ENCODE measurements at regions not wholly inside any gene's neighbourhood (a gene's known extent, or its start where the extent isn't known, plus 50 kb on each side); places are given as distances from the start of the nearest gene placed in this dataset.

GRCh38 chr13:39942552-39943273 is 287.3 kb downstream of the COG6 start:
- Histone ChIP-seq H3K9me3 (ENCODE audit: control insufficient read depth, low read depth, low read length) (no peaks in the 10 kb centered on the region), H3K9ac (ENCODE audit: low read length) (no peak overlapping the region), H3K36me3 (ENCODE audit: control insufficient read depth, low read depth, low read length) (no peaks in the 10 kb centered on the region), H3K27ac (ENCODE audit: low read length) (no peak overlapping the region), H3K4me1 (ENCODE audit: control insufficient read depth, low read depth, low read length) (peaks cover 11% of the 10 kb centered on the region), H3K4me3 (ENCODE audit: low read length) (no peak overlapping the region), H3K27me3 (ENCODE audit: control insufficient read depth, insufficient read depth, low read length) (peaks cover 8% of the 10 kb centered on the region)

GRCh38 chr13:39943711-39944110 is 288.2 kb downstream of the COG6 start:
- Histone ChIP-seq H3K27ac (ENCODE audit: low read length) (no peak overlapping the region), H3K27me3 (ENCODE audit: control insufficient read depth, insufficient read depth, low read length) (peaks cover 8% of the 10 kb centered on the region), H3K9ac (ENCODE audit: low read length) (no peak overlapping the region), H3K36me3 (ENCODE audit: control insufficient read depth, low read depth, low read length) (no peaks in the 10 kb centered on the region), H3K4me3 (ENCODE audit: low read length) (no peak overlapping the region), H3K9me3 (ENCODE audit: control insufficient read depth, low read depth, low read length) (no peaks in the 10 kb centered on the region), H3K4me1 (ENCODE audit: control insufficient read depth, low read depth, low read length) (peaks cover 11% of the 10 kb centered on the region)

GRCh38 chr13:39945226-39945625 is 289.8 kb downstream of the COG6 start:
- Histone ChIP-seq H3K36me3 (ENCODE audit: control insufficient read depth, low read depth, low read length) (no peaks in the 10 kb centered on the region), H3K4me3 (ENCODE audit: low read length) (no peak overlapping the region), H3K27me3 (ENCODE audit: control insufficient read depth, insufficient read depth, low read length) (peaks cover 8% of the 10 kb centered on the region), H3K9ac (ENCODE audit: low read length) (no peak overlapping the region), H3K4me1 (ENCODE audit: control insufficient read depth, low read depth, low read length) (peaks cover 11% of the 10 kb centered on the region), H3K27ac (ENCODE audit: low read length) (no peak overlapping the region), H3K9me3 (ENCODE audit: control insufficient read depth, low read depth, low read length) (no peaks in the 10 kb centered on the region)

- H3K9me3 ChIP-seq (ENCODE audit: control insufficient read depth, low read depth, low read length), result no peaks in the 10 kb centered on the region
- H3K4me3 ChIP-seq (ENCODE audit: low read length), result no peak overlapping the region
- no peak overlapping the region for H3K27ac ChIP-seq (ENCODE audit: low read length)
- H3K9ac ChIP-seq (ENCODE audit: low read length), result no peak overlapping the region
- H3K27me3 ChIP-seq (ENCODE audit: control insufficient read depth, insufficient read depth, low read length), result peaks cover 3% of the 10 kb centered on the region
- no peaks in the 10 kb centered on the region for H3K36me3 ChIP-seq (ENCODE audit: control insufficient read depth, low read depth, low read length)
- H3K4me1 ChIP-seq (ENCODE audit: control insufficient read depth, low read depth, low read length), result peaks cover 3% of the 10 kb centered on the region
Measured at GRCh38 chr13:39946769-39947168, 291.3 kb downstream of the COG6 start.

GRCh38 chr13:39951301-39951700 is 295.8 kb downstream of the COG6 start:
- Histone ChIP-seq H3K9me3 (ENCODE audit: control insufficient read depth, low read depth, low read length) (no peaks in the 10 kb centered on the region), H3K9ac (ENCODE audit: low read length) (no peak overlapping the region), H3K27ac (ENCODE audit: low read length) (peak overlapping the region; percentile 36), H3K36me3 (ENCODE audit: control insufficient read depth, low read depth, low read length) (no peaks in the 10 kb centered on the region), H3K27me3 (ENCODE audit: control insufficient read depth, insufficient read depth, low read length) (no peaks in the 10 kb centered on the region), H3K4me3 (ENCODE audit: low read length) (no peak overlapping the region), H3K4me1 (ENCODE audit: control insufficient read depth, low read depth, low read length) (peaks cover 7% of the 10 kb centered on the region)

GRCh38 chr13:39952249-39953233 is 297.1 kb downstream of the COG6 start:
- Histone ChIP-seq H3K27ac (ENCODE audit: low read length) (peak overlapping the region; percentile 50), H3K36me3 (ENCODE audit: control insufficient read depth, low read depth, low read length) (no peaks in the 10 kb centered on the region), H3K9ac (ENCODE audit: low read length) (no peak overlapping the region), H3K4me3 (ENCODE audit: low read length) (no peak overlapping the region), H3K27me3 (ENCODE audit: control insufficient read depth, insufficient read depth, low read length) (no peaks in the 10 kb centered on the region), H3K9me3 (ENCODE audit: control insufficient read depth, low read depth, low read length) (no peaks in the 10 kb centered on the region), H3K4me1 (ENCODE audit: control insufficient read depth, low read depth, low read length) (peaks cover 7% of the 10 kb centered on the region)

GRCh38 chr13:39954476-39954875 is 299.0 kb downstream of the COG6 start:
- Histone ChIP-seq H3K4me3 (ENCODE audit: low read length) (no peak overlapping the region), H3K27me3 (ENCODE audit: control insufficient read depth, insufficient read depth, low read length) (no peaks in the 10 kb centered on the region), H3K4me1 (ENCODE audit: control insufficient read depth, low read depth, low read length) (peaks cover 7% of the 10 kb centered on the region), H3K36me3 (ENCODE audit: control insufficient read depth, low read depth, low read length) (no peaks in the 10 kb centered on the region), H3K27ac (ENCODE audit: low read length) (no peak overlapping the region), H3K9ac (ENCODE audit: low read length) (no peak overlapping the region), H3K9me3 (ENCODE audit: control insufficient read depth, low read depth, low read length) (no peaks in the 10 kb centered on the region)

GRCh38 chr13:39955560-39955959 is 300.1 kb downstream of the COG6 start:
- no peaks in the 10 kb centered on the region for H3K36me3 ChIP-seq (ENCODE audit: control insufficient read depth, low read depth, low read length)
- H3K4me3 ChIP-seq (ENCODE audit: low read length), result no peak overlapping the region
- no peaks in the 10 kb centered on the region for H3K9me3 ChIP-seq (ENCODE audit: control insufficient read depth, low read depth, low read length)
- H3K27me3 ChIP-seq (ENCODE audit: control insufficient read depth, insufficient read depth, low read length), result no peaks in the 10 kb centered on the region
- no peak overlapping the region for H3K27ac ChIP-seq (ENCODE audit: low read length)
- no peak overlapping the region for H3K9ac ChIP-seq (ENCODE audit: low read length)
- peaks cover 7% of the 10 kb centered on the region for H3K4me1 ChIP-seq (ENCODE audit: control insufficient read depth, low read depth, low read length)

- H3K27me3 ChIP-seq (ENCODE audit: control insufficient read depth, insufficient read depth, low read length), result no peaks in the 10 kb centered on the region
- H3K36me3 ChIP-seq (ENCODE audit: control insufficient read depth, low read depth, low read length), result no peaks in the 10 kb centered on the region
- H3K4me1 ChIP-seq (ENCODE audit: control insufficient read depth, low read depth, low read length), result peaks cover 7% of the 10 kb centered on the region
- H3K9ac ChIP-seq (ENCODE audit: low read length), result no peak overlapping the region
- H3K4me3 ChIP-seq (ENCODE audit: low read length), result no peak overlapping the region
- H3K27ac ChIP-seq (ENCODE audit: low read length), result no peak overlapping the region
- H3K9me3 ChIP-seq (ENCODE audit: control insufficient read depth, low read depth, low read length), result no peaks in the 10 kb centered on the region
Measured at GRCh38 chr13:39956036-39956435, 300.6 kb downstream of the COG6 start.

GRCh38 chr13:39957868-39958677 is 302.6 kb downstream of the COG6 start:
- Histone ChIP-seq H3K4me3 (ENCODE audit: low read length) (no peak overlapping the region), H3K9ac (ENCODE audit: low read length) (no peak overlapping the region), H3K36me3 (ENCODE audit: control insufficient read depth, low read depth, low read length) (no peaks in the 10 kb centered on the region), H3K27me3 (ENCODE audit: control insufficient read depth, insufficient read depth, low read length) (no peaks in the 10 kb centered on the region), H3K4me1 (ENCODE audit: control insufficient read depth, low read depth, low read length) (no peaks in the 10 kb centered on the region), H3K9me3 (ENCODE audit: control insufficient read depth, low read depth, low read length) (no peaks in the 10 kb centered on the region), H3K27ac (ENCODE audit: low read length) (no peak overlapping the region)

- H3K27me3 ChIP-seq (ENCODE audit: control insufficient read depth, insufficient read depth, low read length), result no peaks in the 10 kb centered on the region
- H3K4me1 ChIP-seq (ENCODE audit: control insufficient read depth, low read depth, low read length), result no peaks in the 10 kb centered on the region
- no peak overlapping the region for H3K4me3 ChIP-seq (ENCODE audit: low read length)
- no peak overlapping the region for H3K9ac ChIP-seq (ENCODE audit: low read length)
- H3K9me3 ChIP-seq (ENCODE audit: control insufficient read depth, low read depth, low read length), result no peaks in the 10 kb centered on the region
- no peak overlapping the region for H3K27ac ChIP-seq (ENCODE audit: low read length)
- H3K36me3 ChIP-seq (ENCODE audit: control insufficient read depth, low read depth, low read length), result no peaks in the 10 kb centered on the region
Measured at GRCh38 chr13:39959497-39960144, 304.2 kb downstream of the COG6 start.
